Fibroblast of lung (primary cell): ENCODE measurements at regions not wholly inside any gene's neighbourhood (a gene's known extent, or its start where the extent isn't known, plus 50 kb on each side); places are given as distances from the start of the nearest gene placed in this dataset.

Source experiments
- DNase-seq, 2 donors: peaks; one replicate each; pipeline versions ENCODE4 v3.0.0 to v3.0.0-alpha.2; 2010; ENCODE audit warnings: low read depth in 2 of 2
- H2AFZ ChIP-seq: 2 replicates; pipeline ENCODE4 v1.5.1; 2012; ENCODE audit warnings: low read length, control low read depth, inconsistent platforms
- H3K27ac ChIP-seq: 2 replicates; pipeline ENCODE4 v1.5.1; 2011; ENCODE audit warnings: low read length, control low read depth; ENCODE audit not compliant: insufficient read depth
- H3K27me3 ChIP-seq: 2 replicates; pipeline ENCODE4 v1.5.1; 2011; ENCODE audit warnings: mild to moderate bottlenecking, low read length; ENCODE audit not compliant: control insufficient read depth, insufficient read depth
- H3K36me3 ChIP-seq: 2 replicates; pipeline ENCODE4 v1.5.1; 2011; ENCODE audit warnings: low read length; ENCODE audit not compliant: control insufficient read depth, insufficient read depth
- H3K4me1 ChIP-seq: 2 replicates; pipeline ENCODE4 v1.5.1; 2011; ENCODE audit warnings: low read length; ENCODE audit not compliant: control insufficient read depth, insufficient read depth; ENCODE audit errors: extremely low read depth
- H3K4me2 ChIP-seq: 2 replicates; pipeline ENCODE4 v1.5.1; 2011; ENCODE audit warnings: low read length, control low read depth; ENCODE audit not compliant: insufficient read depth; ENCODE audit errors: extremely low read depth
- H3K4me3 ChIP-seq, 4 experiments: fragments of 200-600 bp in 1 of 4; sonication (generic) in 1 of 4; replicated peaks in 1 of 4; 2 replicates each; pipeline ENCODE4 v1.5.1; 2011 to 2016; ENCODE audit warnings: low read length in 4 of 4, low read depth in 3 of 4, mild to moderate bottlenecking in 3 of 4, control low read depth in 2 of 4, inconsistent platforms in 1 of 4, mixed read lengths in 1 of 4; ENCODE audit not compliant: insufficient read depth in 1 of 4; ENCODE audit errors: control extremely low read depth in 1 of 4
- H3K79me2 ChIP-seq: 2 replicates; pipeline ENCODE4 v1.5.1; 2012; ENCODE audit warnings: mild to moderate bottlenecking, low read length, inconsistent platforms; ENCODE audit not compliant: control insufficient read depth, insufficient read depth
- H3K9ac ChIP-seq: 2 replicates; pipeline ENCODE4 v1.5.1; 2011; ENCODE audit warnings: mild to moderate bottlenecking, low read length, control low read depth; ENCODE audit not compliant: insufficient read depth
- H3K9me3 ChIP-seq: 2 replicates; pipeline ENCODE4 v1.5.1; 2012; ENCODE audit warnings: low read depth, low read length; ENCODE audit not compliant: control insufficient read depth, insufficient read depth
- H4K20me1 ChIP-seq: 2 replicates; pipeline ENCODE4 v1.5.1; 2011; ENCODE audit warnings: low read length; ENCODE audit not compliant: control insufficient read depth, insufficient read depth; ENCODE audit errors: extremely low read depth
- CTCF ChIP-seq, 2 donors: IDR thresholded peaks in 1 of 2; conservative IDR thresholded peaks in 1 of 2; 1 replicate in 1 of 2; 2 replicates in 1 of 2; pipeline ENCODE4 v1.5.1; 2011 to 2012; ENCODE audit warnings: low read length in 2 of 2, control low read depth in 1 of 2, inconsistent platforms in 1 of 2, low read depth in 1 of 2, mild to moderate bottlenecking in 1 of 2
- EZH2 ChIP-seq: IDR thresholded peaks from 2 replicates; pipeline ENCODE4 v1.5.1; 2012; ENCODE audit warnings: low read length, control low read depth, mild to moderate bottlenecking; ENCODE audit errors: missing control alignments

GRCh38 chr5:96247097-96247701 lies 185.8 kb downstream of the PCSK1 start:
- Histone ChIP-seq H3K36me3 (no peaks in the 10 kb centered on the region), H3K27me3 (no peaks in the 10 kb centered on the region), H2AFZ (peak overlapping the region; percentile 55), H3K4me3 (peak overlapping the region in 1 of 4 experiments; percentile 1), H3K4me2 (peak overlapping the region; percentile 60), H4K20me1 (no peaks in the 10 kb centered on the region), H3K9ac (no peak overlapping the region), H3K79me2 (no peaks in the 10 kb centered on the region), H3K9me3 (no peaks in the 10 kb centered on the region), H3K27ac (peak overlapping the region; percentile 62), H3K4me1 (peaks cover 11% of the 10 kb centered on the region)
- TF ChIP-seq EZH2 (no peak), CTCF (conservative IDR thresholded peaks at IDR 0.05 in 1 of 2, IDR thresholded peaks at IDR 0.05 in 1 of 2; ENCODE audit: low read depth in 1 of 2, low read length in 2 of 2) (no peak)
- peak; percentile 78 to 94 for DNase-seq

GRCh38 chr5:96245140-96246091 lies 187.6 kb downstream of the PCSK1 start:
- no peaks in the 10 kb centered on the region for H3K36me3 ChIP-seq
- no peaks in the 10 kb centered on the region for H3K79me2 ChIP-seq
- no peaks in the 10 kb centered on the region for H4K20me1 ChIP-seq
- peaks cover 11% of the 10 kb centered on the region for H3K4me1 ChIP-seq
- H3K27ac ChIP-seq, result no peak overlapping the region
- no peak overlapping the region for H3K4me2 ChIP-seq
- no peak overlapping the region for H3K4me3 ChIP-seq
- no peak for DNase-seq
- no peak overlapping the region for H2AFZ ChIP-seq
- no peak overlapping the region for H3K9ac ChIP-seq
- no peaks in the 10 kb centered on the region for H3K9me3 ChIP-seq
- TF ChIP-seq EZH2 (no peak), CTCF (conservative IDR thresholded peaks at IDR 0.05 in 1 of 2, IDR thresholded peaks at IDR 0.05 in 1 of 2; ENCODE audit: low read depth in 1 of 2, low read length in 2 of 2) (no peak)
- H3K27me3 ChIP-seq, result no peaks in the 10 kb centered on the region

- no peaks in the 10 kb centered on the region for H4K20me1 ChIP-seq
- H3K79me2 ChIP-seq, result no peaks in the 10 kb centered on the region
- H2AFZ ChIP-seq, result no peak overlapping the region
- H3K27me3 ChIP-seq, result no peaks in the 10 kb centered on the region
- no peak for DNase-seq
- H3K9ac ChIP-seq, result no peak overlapping the region
- TF ChIP-seq EZH2 (no peak), CTCF (conservative IDR thresholded peaks at IDR 0.05 in 1 of 2, IDR thresholded peaks at IDR 0.05 in 1 of 2; ENCODE audit: low read depth in 1 of 2, low read length in 2 of 2) (no peak)
- no peaks in the 10 kb centered on the region for H3K36me3 ChIP-seq
- H3K4me2 ChIP-seq, result no peak overlapping the region
- no peak overlapping the region for H3K27ac ChIP-seq
- no peaks in the 10 kb centered on the region for H3K9me3 ChIP-seq
- H3K4me3 ChIP-seq, result no peak overlapping the region
- peaks cover 11% of the 10 kb centered on the region for H3K4me1 ChIP-seq
Measured at GRCh38 chr5:96244696-96245095, 188.4 kb downstream of the PCSK1 start.
